Adrenal gland (tissue), 9 donors: ENCODE measurements at regions not wholly inside any gene's neighbourhood (a gene's known extent, or its start where the extent isn't known, plus 50 kb on each side); places are given as distances from the start of the nearest gene placed in this dataset.
"Not testable (repeated sequence)": the region's sequence is repeated elsewhere in the genome, so short reads cannot be mapped to it uniquely, and the experiment has no call there.

Source experiments
- DNase-seq, 7 donors: peaks; one replicate each; pipeline ENCODE4 v3.0.0-alpha.2; 2019 to 2020
- H3K27ac ChIP-seq, 5 donors: fragments of 200-600 bp; sonication (generic) in 4 of 5; 1 replicate in 3 of 5; 2 replicates in 2 of 5; pipeline versions ENCODE4 v1.5.1 to v1.8.0; 2016 to 2020; ENCODE audit warnings: mild to moderate bottlenecking in 1 of 5
- H3K27me3 ChIP-seq: fragments of 200-600 bp; 2 replicates; pipeline ENCODE4 v1.8.0; 2021
- H3K36me3 ChIP-seq, 2 donors: fragments of 200-600 bp; replicated peaks in 1 of 2; 1 replicate in 1 of 2; 2 replicates in 1 of 2; pipeline versions ENCODE4 v1.5.1 to v1.8.0; 2018 to 2022
- H3K4me1 ChIP-seq, 2 donors: fragments of 200-600 bp; replicated peaks in 1 of 2; 1 replicate in 1 of 2; 2 replicates in 1 of 2; pipeline versions ENCODE4 v1.5.1 to v1.8.0; 2018 to 2021
- H3K4me3 ChIP-seq, 4 donors: fragments of 200-600 bp; sonication (generic) in 3 of 4; one replicate each; pipeline ENCODE4 v1.5.1; 2016 to 2018
- H3K9me3 ChIP-seq, 3 donors: fragments of 200-600 bp; sonication (generic) in 1 of 3; replicated peaks in 1 of 3; 1 replicate in 2 of 3; 2 replicates in 1 of 3; pipeline versions ENCODE4 v1.5.1 to v1.8.0; 2016 to 2021
- WGBS, 4 donors: extraction: QIAGEN DNeasy Blood & Tissue Kit in 2 of 4; methylation state at CpG; one replicate each; pipeline versions ENCODE4 v1.1.5 to v1.1.7; 2013 to 2017; 5-methylcytosine and 5-hydroxymethylcytosine counted together
- intact Hi-C, 2 donors: fragments of 100-400 bp; cut with DNase I; formaldehyde crosslinking; loops; one replicate each; pipeline versions ENCODE4 v1.14.1 to v1.15.0; 2022 to 2023
- donor health status: healthy with polysubstance abuse.
- donor health status: Bipolar disorder and iron deficiency.
- donor health status: DM: yes; HTN: yes; CAD: no.
- donor health status: DM: no; HTN: no; CAD: no.
- donor health status: DM: no; HTN: no; CAD: no.

DNA sequence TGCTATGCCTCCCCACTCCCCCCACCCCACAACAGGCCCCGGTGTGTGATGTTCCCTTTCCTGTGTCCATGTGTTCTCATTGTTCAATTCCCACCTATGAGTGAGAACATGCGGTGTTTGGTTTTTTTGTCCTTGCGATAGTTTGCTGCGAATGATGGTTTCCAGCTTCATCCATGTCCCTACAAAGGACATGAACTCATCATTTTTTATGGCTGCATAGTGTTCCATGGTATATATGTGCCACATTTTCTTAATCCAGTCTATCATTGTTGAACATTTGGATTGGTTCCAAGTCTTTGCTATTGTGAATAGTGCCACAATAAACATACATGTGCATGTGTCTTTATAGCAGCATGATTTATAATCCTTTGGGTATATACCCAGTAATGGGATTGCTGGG lies 55.3 kb upstream of the GARIN1A start:
- H3K27ac ChIP-seq, H3K4me1 ChIP-seq, H3K4me3 ChIP-seq, H3K9me3 ChIP-seq, DNase-seq, H3K27me3 ChIP-seq: not testable (repeated sequence)
- 94 to 100% (median 95%) methylated on average over 4 of the region's 4 CpGs for WGBS, 4 donors
- intact Hi-C loops, result loop anchor here in 1 of 2 donors (10.0 kb wide), 1 partner anchor 48 kb away; no protein-coding TSS in a partner anchor
- H3K36me3 ChIP-seq, result peaks cover 0 to 35% of the 10 kb centered on the region in 2 donors
